Natural killer cell treated with Interleukin-12 subunit alpha and Interleukin-12 subunit beta and Interleukin-15 and Interleukin-18, amount 100 ng/mL, for 72 hours (primary cell): ENCODE measurements at regions not wholly inside any gene's neighbourhood (a gene's known extent, or its start where the extent isn't known, plus 50 kb on each side); places are given as distances from the start of the nearest gene placed in this dataset.

ENCODE experiments used
- ATAC-seq, 2 donors: fragments of 150-1000 bp; cut with Tn5 transposase in 1 of 2; sonication (Bioruptor Pico), chemical (Tn5 transposase) in 1 of 2; 2 replicates each; pipeline ENCODE4 v1.10.0; 2021
- DNase-seq: peaks from one replicate; pipeline ENCODE4 v3.0.0; 2022; ENCODE audit warnings: low spot score
- H3K27ac Mint-ChIP-seq, 2 donors: 1 replicate in 1 of 2; 2 replicates in 1 of 2; pipeline ENCODE4 v1.8.0; 2022; ENCODE audit warnings: mixed read lengths in 2 of 2, mild to moderate bottlenecking in 1 of 2, moderate library complexity in 1 of 2
- H3K27me3 Mint-ChIP-seq, 2 donors: 1 replicate in 1 of 2; 2 replicates in 1 of 2; pipeline ENCODE4 v1.8.0; 2022; ENCODE audit warnings: mixed read lengths in 2 of 2
- H3K36me3 Mint-ChIP-seq: one replicate; pipeline ENCODE4 v1.8.0; 2022; ENCODE audit warnings: mixed read lengths
- H3K4me1 Mint-ChIP-seq, 2 donors: 1 replicate in 1 of 2; 2 replicates in 1 of 2; pipeline ENCODE4 v1.8.0; 2022; ENCODE audit warnings: low read depth in 2 of 2, mixed read lengths in 2 of 2, mild to moderate bottlenecking in 1 of 2
- H3K4me3 Mint-ChIP-seq: one replicate; pipeline ENCODE4 v1.8.0; 2022; ENCODE audit warnings: mixed read lengths
- H3K9me3 Mint-ChIP-seq: 2 replicates; pipeline ENCODE4 v1.8.0; 2022; ENCODE audit warnings: mixed read lengths

DNA sequence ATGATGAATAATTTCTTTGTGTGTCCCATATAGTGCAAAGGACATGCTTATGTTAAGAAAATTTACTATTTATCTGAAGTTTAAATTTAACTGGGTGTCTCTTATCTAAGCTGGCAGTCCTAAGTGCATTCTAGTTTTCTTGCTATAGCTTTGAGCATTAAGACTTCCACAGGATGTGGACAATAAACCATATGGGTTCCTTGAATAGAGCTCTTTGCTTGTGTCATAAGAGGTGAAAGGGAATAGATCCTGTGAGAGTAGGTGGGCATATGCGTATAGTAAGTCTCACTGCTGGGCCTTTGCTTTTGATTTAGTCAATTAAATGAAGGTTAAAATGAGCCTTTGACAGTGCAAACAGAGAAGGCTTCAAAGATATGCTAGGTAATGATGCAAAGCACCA is 223.4 kb upstream of the GYPA start:
- peaks cover 12% of the 10 kb centered on the region for H3K9me3 Mint-ChIP-seq
- DNase-seq (no peak), ATAC-seq (no peak)
- H3K27me3 Mint-ChIP-seq = peaks cover 8 to 11% of the 10 kb centered on the region in 2 donors
- no peaks in the 10 kb centered on the region for H3K4me1 Mint-ChIP-seq
- no peak overlapping the region for H3K27ac Mint-ChIP-seq
- no peaks in the 10 kb centered on the region for H3K36me3 Mint-ChIP-seq
- no peak overlapping the region for H3K4me3 Mint-ChIP-seq

DNA sequence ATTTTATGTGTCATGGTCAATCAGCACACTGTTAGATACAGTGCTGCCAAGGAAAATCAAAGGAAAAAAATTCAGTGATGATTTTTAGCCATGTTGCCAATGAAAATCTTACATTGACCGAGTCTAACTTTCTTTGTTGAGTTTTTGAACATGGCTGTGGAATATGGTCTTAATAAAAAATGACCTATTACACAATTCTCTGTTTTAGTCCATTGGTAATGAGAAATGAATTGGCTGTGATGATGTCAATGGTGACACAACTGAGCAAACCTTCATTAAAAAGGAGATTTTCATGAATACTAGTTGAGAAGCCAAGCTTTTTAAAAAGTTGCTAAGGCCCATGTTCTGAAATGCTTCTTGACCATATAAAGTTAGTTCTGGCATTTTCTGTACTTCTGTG is 225.9 kb upstream of the GYPA start:
- Mint-ChIP-seq H3K4me3 (no peak overlapping the region), H3K27ac (no peak overlapping the region), H3K9me3 (peaks cover 5% of the 10 kb centered on the region), H3K4me1 (no peaks in the 10 kb centered on the region), H3K36me3 (no peaks in the 10 kb centered on the region), H3K27me3 (peaks cover 0 to 5% of the 10 kb centered on the region in 2 donors)
- DNase-seq (no peak), ATAC-seq (no peak)

DNA sequence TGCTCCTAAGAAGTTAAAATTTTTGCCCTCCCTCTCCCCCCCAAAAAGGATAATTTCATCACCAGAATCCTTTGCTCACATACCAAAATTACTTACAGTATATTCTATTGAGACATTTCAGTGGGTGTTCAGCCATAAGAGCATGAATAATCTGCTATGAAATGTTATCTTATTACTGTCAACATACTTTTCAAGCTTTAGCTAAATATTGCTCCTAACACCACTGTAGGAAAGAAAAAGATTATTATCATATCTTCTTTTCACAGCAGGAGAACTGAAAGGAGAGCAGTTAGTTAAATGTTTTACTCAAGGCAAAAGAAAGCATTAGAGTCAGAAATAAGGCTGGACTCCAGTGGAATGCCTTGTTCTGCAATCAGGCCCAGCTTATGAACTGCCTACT is 231.0 kb upstream of the GYPA start:
- ATAC-seq = no peak
- Mint-ChIP-seq H3K27ac (no peak overlapping the region), H3K4me1 (no peaks in the 10 kb centered on the region), H3K9me3 (no peaks in the 10 kb centered on the region), H3K36me3 (no peaks in the 10 kb centered on the region), H3K27me3 (peaks cover 0 to 2% of the 10 kb centered on the region in 2 donors), H3K4me3 (no peak overlapping the region)
- DNase-seq = no peak

DNA sequence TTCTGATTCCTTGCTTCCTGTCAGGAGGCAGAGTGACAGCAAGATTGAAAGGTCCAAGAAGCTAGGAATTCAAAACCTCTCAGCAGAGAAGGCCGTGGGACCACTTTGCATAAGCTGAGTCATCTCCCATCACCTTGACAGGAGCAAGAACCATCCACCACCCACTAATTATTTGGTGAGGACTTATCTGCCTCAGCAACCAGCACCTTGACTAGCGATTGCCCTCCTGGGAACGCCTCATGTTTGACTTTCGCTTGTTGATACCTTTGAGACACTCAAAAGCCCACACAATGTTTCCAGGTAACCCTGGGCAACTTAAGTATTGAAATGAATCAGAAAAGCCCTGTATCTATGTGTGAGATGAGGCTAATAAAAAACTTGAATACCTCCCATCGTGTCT is 233.5 kb upstream of the GYPA start:
- no peak overlapping the region for H3K27ac Mint-ChIP-seq
- ATAC-seq = no peak
- H3K27me3 Mint-ChIP-seq = peaks cover 0 to 2% of the 10 kb centered on the region in 2 donors
- no peaks in the 10 kb centered on the region for H3K9me3 Mint-ChIP-seq
- DNase-seq = no peak
- no peaks in the 10 kb centered on the region for H3K4me1 Mint-ChIP-seq
- H3K36me3 Mint-ChIP-seq = no peaks in the 10 kb centered on the region
- H3K4me3 Mint-ChIP-seq = no peak overlapping the region

DNA sequence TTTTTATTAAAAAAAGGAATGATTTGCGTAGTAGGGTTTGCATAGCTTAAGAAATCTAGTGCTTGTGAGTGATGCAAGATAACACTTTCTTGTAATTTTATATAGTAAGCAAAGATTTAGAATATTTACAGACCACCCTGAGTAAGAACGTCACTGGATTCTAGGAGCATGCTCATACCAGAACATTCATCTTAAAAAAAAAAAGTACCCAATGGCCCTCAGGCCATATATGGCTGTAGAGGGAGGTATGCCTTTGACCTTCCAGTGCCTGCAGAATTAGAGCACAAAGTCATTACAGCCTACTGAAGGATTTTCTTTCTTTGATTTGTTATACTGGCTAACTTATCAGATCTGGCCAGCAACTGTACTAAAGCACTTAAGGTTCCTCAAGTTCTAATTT is 236.3 kb upstream of the GYPA start:
- peaks cover 4% of the 10 kb centered on the region for H3K9me3 Mint-ChIP-seq
- no peaks in the 10 kb centered on the region for H3K36me3 Mint-ChIP-seq
- H3K4me3 Mint-ChIP-seq = no peak overlapping the region
- no peak for ATAC-seq
- H3K27me3 Mint-ChIP-seq = peaks cover 0 to 5% of the 10 kb centered on the region in 2 donors
- no peak overlapping the region for H3K27ac Mint-ChIP-seq
- no peaks in the 10 kb centered on the region for H3K4me1 Mint-ChIP-seq
- no peak for DNase-seq

DNA sequence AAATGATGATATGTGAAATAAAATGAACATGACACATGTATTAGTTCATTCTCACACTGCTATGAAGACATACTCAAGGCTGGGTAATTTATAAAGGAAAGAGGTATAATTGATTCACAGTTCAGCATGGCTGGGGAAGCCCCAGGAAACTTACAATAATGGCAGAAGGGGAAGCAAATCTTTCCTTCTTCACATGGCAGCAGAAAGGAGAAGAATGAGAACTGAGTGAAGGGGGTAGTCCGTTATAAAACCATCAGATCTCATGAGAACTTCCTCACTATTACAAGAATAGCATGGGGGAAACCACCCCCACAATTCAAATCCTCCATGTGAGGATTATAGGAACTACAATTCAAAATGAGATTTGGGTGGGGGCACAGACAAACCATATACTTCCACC is 243.9 kb upstream of the GYPA start:
- peaks cover 0 to 3% of the 10 kb centered on the region in 2 donors for H3K27me3 Mint-ChIP-seq
- H3K4me3 Mint-ChIP-seq = no peak overlapping the region
- peaks cover 20% of the 10 kb centered on the region for H3K9me3 Mint-ChIP-seq
- ATAC-seq (no peak), DNase-seq (no peak)
- H3K4me1 Mint-ChIP-seq = no peaks in the 10 kb centered on the region
- no peaks in the 10 kb centered on the region for H3K36me3 Mint-ChIP-seq
- no peak overlapping the region for H3K27ac Mint-ChIP-seq

DNA sequence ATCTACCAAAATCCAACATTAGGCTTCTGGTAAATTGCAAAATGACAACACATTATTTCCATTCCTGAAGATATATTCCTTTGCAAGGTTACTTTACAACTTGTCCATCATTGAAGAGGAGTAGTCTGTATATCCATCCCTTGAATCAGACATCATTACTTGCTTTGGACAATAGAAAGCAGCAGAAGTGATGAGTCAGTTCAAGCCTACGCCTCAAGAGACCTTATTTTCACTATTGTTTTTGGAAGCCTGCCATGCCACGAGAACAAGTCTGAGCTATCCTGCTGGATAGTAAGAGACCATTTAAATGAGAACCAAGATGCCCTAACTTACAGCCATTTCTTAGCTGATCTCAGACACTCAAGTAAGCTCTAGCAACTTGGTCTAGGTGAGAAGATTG is 246.0 kb upstream of the HHIP start:
- Mint-ChIP-seq H3K27me3 (no peaks in the 10 kb centered on the region), H3K4me3 (no peak overlapping the region), H3K4me1 (no peaks in the 10 kb centered on the region), H3K36me3 (no peaks in the 10 kb centered on the region), H3K27ac (no peak overlapping the region), H3K9me3 (peaks cover 2% of the 10 kb centered on the region)
- no peak for DNase-seq
- ATAC-seq = no peak

DNA sequence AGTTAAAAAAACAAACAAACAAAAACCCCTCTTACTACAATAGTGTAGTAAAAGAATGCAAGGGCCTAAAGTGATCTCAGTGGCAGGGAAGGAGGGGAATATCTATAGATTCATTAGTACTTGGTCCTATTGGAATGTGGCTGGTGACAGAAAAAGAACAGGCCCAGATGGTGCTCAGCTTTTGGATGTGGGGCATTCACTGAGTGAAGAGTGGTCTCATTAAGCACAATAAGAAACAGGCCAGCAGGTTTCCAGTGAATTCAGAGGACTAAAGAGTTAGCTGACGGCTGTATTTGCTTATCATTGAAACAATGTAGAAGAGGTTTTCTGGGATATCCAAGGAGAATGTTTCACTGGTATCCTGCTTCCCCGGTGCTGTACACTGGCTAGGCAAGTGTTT is 243.8 kb upstream of the HHIP start:
- H3K9me3 Mint-ChIP-seq = peaks cover 8% of the 10 kb centered on the region
- H3K27ac Mint-ChIP-seq = no peak overlapping the region
- H3K4me3 Mint-ChIP-seq = no peak overlapping the region
- DNase-seq = no peak
- no peaks in the 10 kb centered on the region for H3K27me3 Mint-ChIP-seq
- H3K4me1 Mint-ChIP-seq = no peaks in the 10 kb centered on the region
- no peaks in the 10 kb centered on the region for H3K36me3 Mint-ChIP-seq
- no peak for ATAC-seq

DNA sequence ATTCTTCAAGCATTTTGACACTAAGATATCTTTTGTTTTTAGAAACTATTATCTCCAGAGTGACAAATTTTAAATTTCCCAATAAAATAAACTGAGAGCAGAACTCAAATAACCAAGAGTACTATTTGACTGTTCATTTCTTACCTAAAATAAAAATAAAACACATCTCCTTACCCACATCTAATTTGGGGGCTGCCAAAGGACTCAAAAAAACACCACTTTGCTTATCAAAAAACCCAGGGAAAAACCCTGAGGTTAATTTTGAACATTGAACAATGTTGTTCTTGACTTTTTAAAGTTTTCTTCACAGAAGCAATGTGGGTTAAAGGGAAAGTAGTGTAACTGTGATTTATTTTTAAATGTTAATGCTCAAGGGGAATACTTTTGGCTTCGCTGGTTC is 243.0 kb upstream of the HHIP start:
- peaks cover 8% of the 10 kb centered on the region for H3K9me3 Mint-ChIP-seq
- no peaks in the 10 kb centered on the region for H3K4me1 Mint-ChIP-seq
- H3K27me3 Mint-ChIP-seq = no peaks in the 10 kb centered on the region
- ATAC-seq (no peak), DNase-seq (no peak)
- H3K36me3 Mint-ChIP-seq = no peaks in the 10 kb centered on the region
- no peak overlapping the region for H3K4me3 Mint-ChIP-seq
- H3K27ac Mint-ChIP-seq = no peak overlapping the region

DNA sequence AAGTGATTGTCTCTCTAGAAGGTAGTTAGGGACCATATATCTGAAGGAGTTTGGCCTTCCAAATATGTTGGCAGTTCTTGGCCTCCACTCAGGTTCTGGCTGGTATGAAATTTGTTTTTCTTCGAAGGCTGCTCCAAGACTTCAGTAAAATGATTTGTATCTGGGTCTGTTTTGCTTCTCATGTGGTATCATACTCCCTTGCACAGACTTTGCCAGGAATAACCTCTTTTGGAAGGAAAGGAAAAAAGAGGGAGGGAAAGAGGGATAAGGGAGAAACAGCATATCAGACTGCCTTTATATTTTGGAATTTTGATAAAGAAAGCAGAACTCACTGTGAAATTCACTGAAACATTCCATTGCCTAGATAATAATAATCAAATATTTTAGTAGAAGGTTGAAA is 242.1 kb upstream of the HHIP start:
- Mint-ChIP-seq H3K9me3 (peaks cover 8% of the 10 kb centered on the region), H3K4me1 (no peaks in the 10 kb centered on the region), H3K27ac (no peak overlapping the region), H3K27me3 (no peaks in the 10 kb centered on the region), H3K36me3 (no peaks in the 10 kb centered on the region), H3K4me3 (no peak overlapping the region)
- DNase-seq (no peak), ATAC-seq (no peak)

DNA sequence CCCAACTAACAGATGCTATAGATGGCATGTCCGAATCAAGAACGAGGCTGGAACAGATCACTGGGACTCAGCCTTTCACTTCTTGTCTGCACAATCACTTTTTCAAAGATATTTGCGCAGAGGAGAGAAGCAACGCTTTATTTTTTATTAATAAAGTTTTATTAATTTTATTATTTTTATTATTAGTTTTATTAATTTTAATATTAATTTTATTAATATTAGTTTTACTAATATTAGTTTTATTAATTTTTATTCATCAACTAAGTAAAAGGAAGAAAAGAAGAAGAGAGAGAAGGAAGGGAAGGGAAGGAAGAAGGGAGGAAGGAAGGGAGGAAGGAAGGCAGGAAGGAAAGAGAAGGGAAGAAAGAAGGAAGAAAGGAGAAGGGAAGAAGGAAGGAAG is 236.4 kb upstream of the HHIP start:
- Mint-ChIP-seq H3K27me3 (no peaks in the 10 kb centered on the region), H3K27ac (no peak overlapping the region), H3K36me3 (no peaks in the 10 kb centered on the region), H3K4me1 (no peaks in the 10 kb centered on the region), H3K9me3 (peaks cover 10% of the 10 kb centered on the region), H3K4me3 (no peak overlapping the region)
- DNase-seq (no peak), ATAC-seq (no peak)

DNA sequence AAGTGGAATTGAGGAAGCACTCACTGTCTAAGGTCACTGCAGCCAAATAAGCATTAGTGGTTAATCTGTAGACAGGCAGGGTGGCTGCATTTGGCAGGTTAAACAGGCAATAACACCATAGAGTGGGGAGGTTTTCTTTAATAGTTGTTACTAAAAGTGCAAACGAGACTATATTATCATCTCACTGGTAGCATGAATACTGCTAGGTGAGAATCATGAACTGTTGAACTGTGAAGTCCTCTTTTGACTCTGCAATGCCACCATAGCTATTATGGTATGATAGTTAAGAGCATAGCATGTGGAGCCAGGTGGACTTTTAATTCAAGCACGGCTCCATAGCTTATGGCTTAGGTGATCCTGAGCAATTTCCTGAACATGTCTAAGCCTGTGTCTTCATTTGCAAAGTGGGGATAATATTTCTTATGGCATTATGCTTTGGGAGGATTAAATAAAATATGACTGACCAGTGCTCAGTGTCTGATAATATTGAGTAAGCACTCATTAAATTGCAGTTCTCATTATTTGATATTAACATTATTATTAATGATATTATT is 235.6 kb upstream of the HHIP start:
- Mint-ChIP-seq H3K27ac (no peak overlapping the region), H3K4me3 (no peak overlapping the region), H3K4me1 (no peaks in the 10 kb centered on the region), H3K36me3 (no peaks in the 10 kb centered on the region), H3K9me3 (peaks cover 6% of the 10 kb centered on the region), H3K27me3 (no peaks in the 10 kb centered on the region)
- no peak for ATAC-seq
- DNase-seq = no peak

DNA sequence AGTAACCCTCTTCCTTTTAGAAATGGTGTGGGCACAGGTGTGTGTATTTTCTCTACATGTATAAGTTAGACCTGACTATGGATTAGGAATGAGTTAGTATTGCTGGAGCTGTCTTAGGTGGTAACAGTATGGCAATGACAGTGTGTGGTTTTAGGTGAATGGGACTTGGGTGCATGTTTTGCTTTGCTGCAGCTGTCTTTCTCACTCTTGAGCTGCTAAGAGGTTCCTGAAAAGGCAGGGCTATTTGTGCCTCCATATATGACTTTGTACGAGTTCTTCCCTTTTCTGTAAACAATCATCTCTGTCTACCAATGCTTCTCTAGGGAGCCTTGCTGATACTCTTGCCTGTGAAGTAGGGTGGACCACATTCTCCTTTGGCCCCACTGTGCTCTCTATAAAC is 234.8 kb upstream of the HHIP start:
- no peaks in the 10 kb centered on the region for H3K27me3 Mint-ChIP-seq
- H3K36me3 Mint-ChIP-seq = no peaks in the 10 kb centered on the region
- H3K4me1 Mint-ChIP-seq = no peaks in the 10 kb centered on the region
- H3K4me3 Mint-ChIP-seq = no peak overlapping the region
- H3K27ac Mint-ChIP-seq = no peak overlapping the region
- DNase-seq = no peak
- ATAC-seq = peak in 1 of 2 donors; percentile 49
- H3K9me3 Mint-ChIP-seq = peaks cover 4% of the 10 kb centered on the region

DNA sequence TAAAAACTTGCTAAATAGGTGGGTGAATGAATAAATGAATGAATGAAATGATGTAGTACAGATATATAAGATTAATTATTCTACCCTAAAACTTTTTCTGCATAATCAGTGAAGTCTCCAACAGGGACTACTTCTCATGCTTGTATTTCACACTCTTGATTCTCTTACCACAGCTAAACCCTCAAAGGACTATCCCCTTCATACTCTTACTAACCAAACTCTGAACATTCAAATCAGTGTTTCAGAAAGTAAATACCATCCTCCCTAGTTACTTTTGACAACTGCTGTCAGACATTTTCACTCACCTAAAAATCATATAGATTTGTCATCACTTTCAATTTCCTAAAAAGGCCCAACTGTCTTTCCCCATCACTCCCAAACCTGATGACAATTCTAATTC is 234.3 kb upstream of the HHIP start:
- no peak for ATAC-seq
- Mint-ChIP-seq H3K4me1 (no peaks in the 10 kb centered on the region), H3K4me3 (no peak overlapping the region), H3K27ac (no peak overlapping the region), H3K9me3 (peaks cover 4% of the 10 kb centered on the region), H3K27me3 (no peaks in the 10 kb centered on the region), H3K36me3 (no peaks in the 10 kb centered on the region)
- DNase-seq = no peak

DNA sequence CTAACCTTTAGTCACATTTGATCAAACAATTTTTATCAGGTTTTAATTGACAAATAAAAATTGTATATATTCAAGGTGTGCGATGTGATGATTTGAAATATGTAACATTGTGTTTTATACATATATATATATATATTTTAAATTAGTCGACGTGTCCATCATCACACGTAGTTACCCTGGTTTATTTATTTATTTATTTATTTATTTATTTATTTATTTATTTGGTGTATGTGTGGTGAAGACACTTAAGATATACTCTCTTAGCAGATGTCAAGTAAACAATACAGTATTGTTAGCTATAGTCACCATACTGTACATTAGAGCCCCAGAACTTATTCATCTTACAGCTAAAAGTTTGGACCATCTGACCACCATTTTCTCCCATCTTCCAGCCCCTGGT is 224.9 kb upstream of the HHIP start:
- H3K9me3 Mint-ChIP-seq = peaks cover 10% of the 10 kb centered on the region
- no peak for ATAC-seq
- H3K27me3 Mint-ChIP-seq = no peaks in the 10 kb centered on the region
- H3K27ac Mint-ChIP-seq = no peak overlapping the region
- H3K36me3 Mint-ChIP-seq = no peaks in the 10 kb centered on the region
- H3K4me3 Mint-ChIP-seq = no peak overlapping the region
- no peaks in the 10 kb centered on the region for H3K4me1 Mint-ChIP-seq
- no peak for DNase-seq
